Endothelial cell of umbilical vein (primary cell): ENCODE measurements at regions not wholly inside any gene's neighbourhood (a gene's known extent, or its start where the extent isn't known, plus 50 kb on each side); places are given as distances from the start of the nearest gene placed in this dataset.

Experiments
- BruUV-seq: library from RNA; stranded (reverse); fragments of 400-500 nt; replicated peaks from 2 replicates; lab custom pipeline; 2021; lab: Mats Ljungman, UMichigan
- CTCF ChIA-PET: fragments of 300-600, 350-600 bp; sonication (Branson Sonifier 250); formaldehyde crosslinking; loops from one replicate; lab custom pipeline; 2021; ENCODE audit warnings: antibody characterized with exemption, inconsistent platforms; lab: Charles Lee
- POLR2A ChIA-PET: fragments of 300-600, 350-600 bp; sonication (Branson Sonifier 250); formaldehyde crosslinking; loops from one replicate; lab custom pipeline; 2021; ENCODE audit warnings: antibody characterized with exemption, inconsistent platforms; lab: Charles Lee
- DNase-seq: peaks from one replicate; pipeline ENCODE4 v3.0.0-alpha.2; 2011; ENCODE audit warnings: low read depth, low spot score
- FAIRE-seq: peaks from 2 replicates; lab custom pipeline; 2011; peaks lifted over from hg19 to GRCh38; lab: Jason Lieb, UNC
- H2AFZ ChIP-seq: 2 replicates; pipeline ENCODE4 v1.6.0; 2012; ENCODE audit warnings: low read depth, low read length, control low read depth, inconsistent platforms
- H3K27ac ChIP-seq: 2 replicates; pipeline ENCODE4 v1.5.1; 2011; ENCODE audit warnings: low read depth, mild to moderate bottlenecking, control low read depth, low read length, moderate library complexity; ENCODE audit not compliant: insufficient read depth
- H3K27me3 ChIP-seq, 2 experiments: 2 replicates each; pipeline versions ENCODE4 v1.6.0 to v1.6.1; 2011; ENCODE audit warnings: low read length in 2 of 2, mixed read lengths in 1 of 2; ENCODE audit not compliant: control insufficient read depth in 2 of 2, insufficient read depth in 2 of 2
- H3K36me3 ChIP-seq, 2 experiments: 2 replicates in 1 of 2; 3 replicates in 1 of 2; pipeline ENCODE4 v1.5.1; 2011; ENCODE audit warnings: low read length in 2 of 2, mild to moderate bottlenecking in 1 of 2, moderate library complexity in 1 of 2; ENCODE audit not compliant: control insufficient read depth in 2 of 2, insufficient read depth in 2 of 2; ENCODE audit errors: extremely low read depth in 1 of 2
- H3K4me1 ChIP-seq: 3 replicates; pipeline ENCODE4 v1.5.1; 2011; ENCODE audit warnings: mild to moderate bottlenecking, low read length; ENCODE audit not compliant: control insufficient read depth, insufficient read depth; ENCODE audit errors: extremely low read depth
- H3K4me2 ChIP-seq: 2 replicates; pipeline ENCODE4 v1.6.1; 2011; ENCODE audit warnings: low read length, control low read depth, mixed read lengths; ENCODE audit not compliant: insufficient read depth
- H3K4me3 ChIP-seq, 3 experiments: fragments of 200-600 bp in 1 of 3; sonication (generic), shearing (Covaris generic) in 1 of 3; replicated peaks in 1 of 3; 2 replicates each; pipeline ENCODE4 v1.5.1; 2011 to 2016; ENCODE audit warnings: control low read depth in 3 of 3, low read length in 3 of 3, mild to moderate bottlenecking in 2 of 3, inconsistent platforms in 1 of 3, low read depth in 1 of 3, moderate library complexity in 1 of 3; ENCODE audit not compliant: insufficient read depth in 1 of 3
- H3K79me2 ChIP-seq: 2 replicates; pipeline ENCODE4 v1.6.0; 2012; ENCODE audit warnings: low read length, inconsistent platforms; ENCODE audit not compliant: control insufficient read depth, insufficient read depth
- H3K9ac ChIP-seq: replicated peaks from 2 replicates; pipeline ENCODE3; 2011; ENCODE audit warnings: low read length, control low read depth; ENCODE audit not compliant: insufficient read depth; ENCODE audit errors: extremely low read depth
- H3K9me1 ChIP-seq: replicated peaks from 3 replicates; pipeline ENCODE4 v1.6.0; 2011; ENCODE audit warnings: mild to moderate bottlenecking, low read length; ENCODE audit not compliant: control insufficient read depth, insufficient read depth; ENCODE audit errors: extremely low read depth
- H3K9me3 ChIP-seq: replicated peaks from 2 replicates; pipeline ENCODE4 v1.5.1; 2012; ENCODE audit warnings: low read length, inconsistent platforms; ENCODE audit not compliant: control insufficient read depth, insufficient read depth
- H4K20me1 ChIP-seq: replicated peaks from 2 replicates; pipeline ENCODE3; 2011; ENCODE audit warnings: mild to moderate bottlenecking, low read length; ENCODE audit not compliant: control insufficient read depth, insufficient read depth; ENCODE audit errors: extremely low read depth
- CTCF ChIP-seq, 2 donors: IDR thresholded peaks; 1 replicate in 1 of 2; 2 replicates in 1 of 2; pipeline ENCODE4 v1.5.1; 2011; ENCODE audit warnings: low read length in 2 of 2, mild to moderate bottlenecking in 2 of 2, moderate library complexity in 2 of 2, control low read depth in 1 of 2, inconsistent platforms in 1 of 2, low read depth in 1 of 2; ENCODE audit not compliant: insufficient read depth in 1 of 2; ENCODE audit errors: extremely low read depth in 1 of 2
- EZH2 ChIP-seq: IDR thresholded peaks from 2 replicates; pipeline ENCODE4 v1.6.1; 2012; ENCODE audit warnings: borderline replicate concordance, low read depth, mild to moderate bottlenecking, moderate library complexity, low read length, inconsistent platforms; ENCODE audit not compliant: severe bottlenecking
- FOS ChIP-seq: IDR thresholded peaks from 2 replicates; pipeline ENCODE4 v1.6.1; 2011; ENCODE audit warnings: mild to moderate bottlenecking, low read length, moderate library complexity, borderline replicate concordance; ENCODE audit not compliant: insufficient read depth
- GATA2 ChIP-seq: IDR thresholded peaks from 2 replicates; pipeline ENCODE4 v1.7.0; 2011; ENCODE audit warnings: low read depth, mild to moderate bottlenecking, moderate library complexity, mixed read lengths, low read length; ENCODE audit not compliant: insufficient read length, insufficient read depth
- JUN ChIP-seq: IDR thresholded peaks from 2 replicates; pipeline ENCODE4 v1.6.1; 2011; ENCODE audit warnings: borderline replicate concordance, low read depth; ENCODE audit not compliant: insufficient read length, insufficient read depth
- MAX ChIP-seq: IDR thresholded peaks from 2 replicates; pipeline ENCODE4 v1.6.1; 2011; ENCODE audit not compliant: insufficient read depth, insufficient read length
- MYC ChIP-seq: IDR thresholded peaks from one replicate; pipeline ENCODE4 v1.6.1; 2011; ENCODE audit warnings: mild to moderate bottlenecking, low read depth, low read length
- POLR2A ChIP-seq: IDR thresholded peaks from 2 replicates; pipeline ENCODE4 v1.6.1; 2012; ENCODE audit warnings: low read depth, mild to moderate bottlenecking, control low read depth, low read length
- POLR2AphosphoS5 ChIP-seq: IDR thresholded peaks from 2 replicates; pipeline ENCODE4 v1.6.1; 2012; ENCODE audit warnings: low read depth, mild to moderate bottlenecking, control low read depth, low read length, moderate library complexity; ENCODE audit not compliant: insufficient read depth
- dilution Hi-C: fragments of 300-500 bp; cut with MboI; formaldehyde crosslinking; loops from one replicate; pipeline ENCODE4 v1.15.0; 2019; ENCODE audit warnings: low sequenced_read_pairs; ENCODE audit not compliant: extremely low pct_ligation_motif_present
- intact Hi-C: fragments of 100-400 bp; cut with micrococcal nuclease; formaldehyde crosslinking; loops from one replicate; pipeline ENCODE4 v1.10.0; 2022

- Histone ChIP-seq H3K9me1 (no peaks in the 10 kb centered on the region), H3K4me3 (no peak overlapping the region), H3K9me3 (no peaks in the 10 kb centered on the region), H4K20me1 (no peaks in the 10 kb centered on the region), H3K79me2 (no peaks in the 10 kb centered on the region), H3K4me2 (no peak overlapping the region), H2AFZ (no peak overlapping the region), H3K27me3 (no peaks in the 10 kb centered on the region), H3K36me3 (no peaks in the 10 kb centered on the region), H3K4me1 (no peaks in the 10 kb centered on the region), H3K27ac (no peak overlapping the region), H3K9ac (no peak overlapping the region)
- intact Hi-C loops: no loop called here
- FAIRE-seq (no peak), DNase-seq (no peak)
- dilution Hi-C loops: no loop called here
- POLR2A ChIA-PET: no interaction called here
- TF ChIP-seq MAX: no peak
- no peak for TF ChIP-seq FOS
- TF ChIP-seq CTCF (IDR thresholded peaks at IDR 0.05; ENCODE audit: extremely low read depth in 1 of 2, insufficient read depth in 1 of 2, low read depth in 1 of 2, low read length in 2 of 2): no peak
- no peak for TF ChIP-seq POLR2A
- TF ChIP-seq MYC: no peak
- TF ChIP-seq POLR2AphosphoS5: no peak
- TF ChIP-seq EZH2: no peak
- no peak for TF ChIP-seq JUN
- TF ChIP-seq GATA2: no peak
- CTCF ChIA-PET: no interaction called here
- no TSS peak for BruUV-seq
These were observed 290.6 kb downstream of the ZEB2 start for GRCh38 chr2:144229296-144229695.
